K562 (cell line): ENCODE measurements at regions not wholly inside any gene's neighbourhood (a gene's known extent, or its start where the extent isn't known, plus 50 kb on each side); places are given as distances from the start of the nearest gene placed in this dataset.

Experiments
- KLF6 ChIP-seq: fragments of 250-450 bp; sonication (Bioruptor Pico); IDR thresholded peaks from 2 replicates; pipeline ENCODE4 v1.4.0; 2020; ENCODE audit warnings: mild to moderate bottlenecking, moderate library complexity, borderline replicate concordance
- NFIC ChIP-seq: fragments of 450-650 bp; IDR thresholded peaks from 2 replicates; pipeline ENCODE4 v1.6.1; 2017; ENCODE audit warnings: mild to moderate bottlenecking, inconsistent platforms
- SAP30 ChIP-seq: fragments of 200-600 bp; sonication (generic); IDR thresholded peaks from 2 replicates; pipeline ENCODE4 v1.6.1; 2012; ENCODE audit warnings: borderline replicate concordance, low read depth, mild to moderate bottlenecking, moderate library complexity, low read length, control low read depth, inconsistent platforms; ENCODE audit not compliant: insufficient read depth, poor library complexity, severe bottlenecking
- ZHX1 ChIP-seq: fragments of 150-350 bp; conservative IDR thresholded peaks from 2 replicates; pipeline ENCODE4 v1.6.1; 2014; ENCODE audit warnings: low read length
- ZNF79 ChIP-seq: fragments of 250-450 bp; sonication (Bioruptor Pico); IDR thresholded peaks from 2 replicates; pipeline ENCODE4 v1.4.0; 2020; ENCODE audit warnings: low read depth, mild to moderate bottlenecking, moderate library complexity

GRCh38 chr11:115910379-115910778, 406.2 kb upstream of the CADM1 start:
- TF ChIP-seq KLF6 (CRISPR knock-in tag) (no peak), NFIC (no peak), ZHX1 (no peak), SAP30 (no peak), ZNF79 (CRISPR knock-in tag) (no peak)
